GM21515 (cell line): ENCODE measurements at regions not wholly inside any gene's neighbourhood (a gene's known extent, or its start where the extent isn't known, plus 50 kb on each side); places are given as distances from the start of the nearest gene placed in this dataset.
"Not testable (repeated sequence)": the region's sequence is repeated elsewhere in the genome, so short reads cannot be mapped to it uniquely, and the experiment has no call there.

Experiments
- ATAC-seq: cut with Tn5 transposase; IDR thresholded peaks from one replicate; pipeline ENCODE4 v1.9.1; 2021; ENCODE audit not compliant: unreplicated experiment

DNA sequence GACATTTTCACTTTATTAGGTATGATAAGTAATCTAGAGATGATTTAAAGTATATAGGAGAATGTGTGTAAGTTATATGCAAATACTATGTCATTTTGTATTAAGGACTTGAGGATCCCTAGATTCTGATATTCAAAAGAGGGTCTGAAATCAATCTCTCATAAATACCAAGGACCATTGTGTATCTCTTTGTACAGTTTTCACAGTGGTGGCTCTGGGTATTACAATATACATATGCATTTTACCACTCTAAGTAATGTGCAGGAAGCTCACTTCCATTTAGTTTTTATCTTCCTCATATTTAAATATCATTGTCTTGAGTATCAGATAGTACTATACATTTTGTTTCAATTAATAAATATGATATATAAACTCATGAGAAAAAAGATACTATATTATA is 862.6 kb upstream of the PCDH20 start:
- no peak for ATAC-seq

DNA sequence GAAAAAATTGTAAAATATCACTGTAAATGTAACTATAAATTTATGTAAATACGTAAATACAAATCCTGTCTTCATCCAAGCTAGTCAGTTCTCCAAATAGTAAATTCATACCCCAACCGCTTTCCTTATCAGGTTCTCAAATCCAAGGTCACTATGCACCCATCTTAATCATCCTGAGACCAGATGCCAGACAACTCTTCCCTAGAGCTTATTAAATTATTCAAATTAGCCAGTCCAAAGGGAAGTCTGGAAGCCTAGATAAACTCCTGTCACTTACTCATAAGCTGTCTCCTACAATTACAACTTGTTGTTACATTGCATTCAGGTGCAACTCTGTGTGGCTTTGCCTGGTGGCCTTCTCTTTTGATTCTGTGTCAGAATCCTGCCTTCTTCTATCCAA is 836.1 kb upstream of the PCDH20 start:
- no peak for ATAC-seq

DNA sequence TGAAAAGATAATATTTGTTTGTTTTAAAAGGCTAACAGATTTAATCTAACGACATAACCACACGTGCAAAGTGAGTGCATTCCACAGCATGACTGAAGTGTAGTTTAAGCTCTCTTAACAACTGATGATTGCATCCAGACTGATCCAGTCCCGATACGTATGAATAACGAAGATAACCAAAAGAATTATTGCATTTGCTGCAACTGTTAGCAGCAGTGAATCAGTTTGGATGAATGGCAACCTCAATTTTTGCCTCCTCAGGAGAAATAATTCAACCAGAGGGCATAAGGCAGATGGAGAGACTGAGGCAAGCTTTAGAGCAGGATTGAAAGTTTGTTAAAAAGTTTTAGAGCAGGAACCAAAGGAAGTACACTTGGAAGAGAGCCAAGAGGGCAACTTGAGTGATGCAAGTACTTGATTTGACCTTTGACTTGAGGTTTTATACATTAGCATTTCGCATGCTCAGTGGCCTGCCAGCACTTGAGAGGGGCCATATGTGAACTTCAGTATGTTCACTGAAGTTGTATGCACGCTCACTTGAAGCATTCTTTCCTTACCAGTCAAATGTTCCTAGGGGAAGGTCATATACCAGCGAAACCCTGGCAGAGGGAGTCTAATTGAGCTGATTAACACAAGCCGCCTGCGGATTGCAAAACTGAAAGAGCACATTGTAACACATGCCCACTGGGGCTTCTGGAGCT is 835.0 kb upstream of the PCDH20 start:
- ATAC-seq, result no peak

DNA sequence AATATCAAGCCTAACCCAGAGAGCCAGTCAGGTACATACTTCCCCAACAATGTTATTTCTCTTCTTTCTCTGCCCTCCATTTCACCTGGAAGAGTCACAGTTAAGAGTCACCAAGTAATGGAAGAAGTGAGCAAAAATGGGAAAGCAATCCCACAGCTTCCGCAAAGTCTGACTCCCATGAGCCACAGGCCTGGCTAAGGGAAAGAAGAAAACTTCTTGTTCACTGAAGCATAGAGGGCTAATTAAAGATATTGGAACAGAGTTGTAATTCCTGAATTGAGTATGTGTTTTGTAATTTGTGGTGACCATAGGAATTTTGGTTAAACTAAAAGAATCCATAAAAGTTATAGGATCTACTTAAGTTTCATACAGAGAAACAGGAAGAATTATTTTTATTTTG is 830.9 kb upstream of the PCDH20 start:
- no peak for ATAC-seq

DNA sequence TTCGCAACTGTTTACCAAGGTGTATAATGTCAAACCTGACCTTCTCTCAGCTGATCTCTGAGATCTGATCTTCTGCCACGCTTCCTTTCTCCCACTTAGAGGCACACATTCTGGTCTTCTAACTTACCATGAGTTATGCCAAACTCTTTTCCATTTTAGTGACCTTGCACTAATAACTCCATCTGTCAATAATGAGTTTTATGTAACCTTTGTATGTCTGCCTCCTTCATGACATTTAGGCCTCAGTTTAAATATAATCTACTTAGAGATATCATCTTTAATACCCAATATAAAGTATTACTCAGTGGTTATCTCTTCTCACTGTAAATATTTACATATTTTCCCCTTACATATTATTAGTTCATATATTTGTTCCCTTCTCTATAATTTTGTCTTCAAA is 827.5 kb upstream of the PCDH20 start:
- no peak for ATAC-seq

DNA sequence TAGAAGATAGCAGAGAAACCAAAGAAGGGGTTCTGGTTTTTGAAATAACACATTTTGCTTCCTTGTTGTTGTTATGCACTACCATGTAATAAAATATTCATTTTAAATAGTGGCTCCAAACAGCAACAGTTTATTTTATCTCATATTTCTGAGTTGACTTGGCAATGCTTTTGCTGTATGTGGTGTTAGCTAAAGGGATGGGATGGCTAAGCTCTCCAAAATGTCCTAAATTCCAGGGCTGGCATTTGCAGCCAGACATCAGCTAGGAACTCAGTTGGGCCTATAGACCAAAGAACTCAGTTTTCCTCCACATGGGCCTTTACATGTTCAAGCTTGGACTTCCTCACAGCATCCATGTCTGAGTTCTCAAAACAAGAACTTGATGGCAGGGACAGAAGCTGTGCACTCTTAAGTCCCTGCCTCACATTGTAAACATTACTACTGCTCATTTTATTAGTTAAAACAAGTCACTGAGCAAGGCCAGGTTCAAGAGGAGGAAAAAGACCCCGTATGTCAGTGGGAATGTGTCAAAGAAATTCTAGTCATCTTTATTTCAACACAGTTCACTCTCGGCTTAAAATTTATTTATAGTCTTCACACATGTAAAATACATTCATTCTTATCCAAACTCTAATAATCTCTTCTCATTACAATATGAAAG is 819.3 kb upstream of the PCDH20 start:
- no peak for ATAC-seq

DNA sequence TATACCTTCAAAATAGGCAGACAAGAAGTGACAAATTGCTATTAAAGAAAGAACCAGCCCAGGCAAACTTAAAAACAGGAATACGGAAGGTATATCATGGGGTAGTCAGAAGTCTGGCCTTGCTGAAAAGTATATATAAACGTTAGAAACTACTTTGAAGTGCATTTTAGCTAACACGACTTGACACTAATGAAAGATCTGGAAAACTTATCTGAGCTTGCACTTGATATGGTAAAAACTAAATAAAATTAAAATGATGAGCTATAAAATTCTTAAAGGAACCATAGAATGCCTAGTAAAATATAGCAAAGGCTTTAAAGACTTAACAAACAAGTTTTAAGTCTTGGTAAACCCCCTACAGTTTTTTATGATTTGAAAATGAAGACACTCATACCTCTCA is 795.3 kb upstream of the PCDH20 start:
- no peak for ATAC-seq

DNA sequence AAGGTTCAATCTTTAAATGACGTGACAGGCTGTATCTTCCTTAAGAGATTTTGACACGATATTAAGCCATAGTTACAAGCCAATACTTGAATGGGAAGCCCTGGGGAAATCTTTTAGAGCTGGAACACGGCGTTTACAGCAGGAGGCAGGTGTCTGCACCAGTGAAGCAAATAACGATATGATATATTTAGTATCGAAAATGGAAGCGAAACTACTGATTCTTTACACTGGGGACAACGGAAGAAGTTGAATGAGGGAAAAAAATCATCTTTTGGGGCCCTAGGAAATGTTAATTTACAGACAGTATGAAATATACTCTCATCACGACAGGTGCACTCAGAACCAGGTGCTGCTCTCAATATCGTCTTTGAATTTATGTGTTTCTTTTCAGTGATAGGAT is 793.9 kb upstream of the PCDH20 start:
- peak; percentile 86 for ATAC-seq

DNA sequence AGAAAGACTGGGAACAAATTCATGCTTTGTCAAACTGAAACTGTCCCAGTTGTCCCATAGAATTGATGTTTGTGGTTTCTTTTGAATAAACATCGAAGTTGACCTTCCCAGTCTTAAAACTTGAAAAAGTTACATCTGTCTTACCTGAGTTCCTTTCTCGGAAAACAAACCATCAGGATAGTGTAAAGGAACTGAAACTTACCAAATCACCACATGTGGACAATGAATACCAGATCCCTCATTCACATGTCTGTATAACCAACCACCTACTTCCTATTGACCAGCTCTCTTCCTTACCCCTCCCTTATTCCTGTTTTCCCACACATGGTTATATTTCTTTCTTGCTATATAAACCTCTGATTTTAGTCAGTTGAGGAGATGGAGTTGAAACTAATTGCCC is 791.7 kb upstream of the PCDH20 start:
- no peak for ATAC-seq

DNA sequence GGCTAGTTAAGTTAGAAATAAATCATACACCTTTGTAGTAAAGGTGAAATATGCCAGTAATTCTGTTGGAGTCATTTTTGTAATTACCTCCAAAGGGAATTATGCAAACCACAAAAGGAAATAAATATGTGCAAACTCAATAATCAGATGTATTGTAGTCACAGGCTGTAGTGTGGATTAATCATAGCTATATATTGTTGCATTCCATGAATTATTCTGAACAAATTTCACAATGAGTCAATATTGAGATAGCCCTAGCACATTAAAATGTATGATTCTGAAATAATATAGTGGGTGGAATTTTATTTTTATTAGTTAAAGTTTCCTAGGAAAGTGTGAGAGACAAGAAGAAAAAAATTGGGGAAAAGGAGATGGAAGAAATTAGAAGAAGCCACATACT is 790.5 kb upstream of the PCDH20 start:
- no peak for ATAC-seq

DNA sequence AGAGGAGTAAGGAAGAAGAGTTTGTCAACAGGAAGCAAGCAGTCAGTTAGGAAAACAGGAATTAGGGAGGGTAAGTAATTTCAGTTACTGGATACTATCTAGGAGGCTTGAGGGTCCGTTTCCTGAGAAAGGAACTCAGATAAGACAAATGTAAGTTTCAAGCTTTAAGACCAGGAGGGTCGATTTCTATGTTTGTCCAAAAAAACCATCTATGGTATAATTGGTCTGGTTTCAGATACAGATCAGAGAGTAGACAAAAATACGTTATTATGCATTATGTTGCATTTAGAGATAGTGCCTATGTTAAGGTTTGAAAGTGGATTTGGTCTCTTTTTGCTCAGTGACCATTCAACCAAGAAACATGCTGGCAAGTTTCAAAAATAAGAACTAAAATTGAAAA is 789.6 kb upstream of the PCDH20 start:
- ATAC-seq, result no peak

DNA sequence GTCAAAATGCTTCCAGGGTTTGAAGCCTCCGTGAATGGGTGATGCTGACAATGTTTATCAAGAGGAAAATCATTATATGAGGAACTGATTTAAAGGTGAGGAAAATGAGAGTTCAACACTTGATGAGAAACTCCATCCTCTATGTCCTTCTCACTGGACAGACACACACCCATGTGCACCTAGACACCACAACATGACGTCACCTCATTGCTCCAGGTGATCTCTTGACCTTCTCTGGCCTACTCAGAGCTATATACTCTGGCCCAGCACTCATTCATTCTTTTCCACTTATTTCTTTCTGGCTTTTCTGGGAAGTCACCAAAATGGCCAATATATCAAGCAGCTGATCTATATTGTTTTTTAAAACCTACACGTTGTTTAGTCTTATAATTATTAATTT is 778.7 kb upstream of the PCDH20 start:
- ATAC-seq, result no peak

DNA sequence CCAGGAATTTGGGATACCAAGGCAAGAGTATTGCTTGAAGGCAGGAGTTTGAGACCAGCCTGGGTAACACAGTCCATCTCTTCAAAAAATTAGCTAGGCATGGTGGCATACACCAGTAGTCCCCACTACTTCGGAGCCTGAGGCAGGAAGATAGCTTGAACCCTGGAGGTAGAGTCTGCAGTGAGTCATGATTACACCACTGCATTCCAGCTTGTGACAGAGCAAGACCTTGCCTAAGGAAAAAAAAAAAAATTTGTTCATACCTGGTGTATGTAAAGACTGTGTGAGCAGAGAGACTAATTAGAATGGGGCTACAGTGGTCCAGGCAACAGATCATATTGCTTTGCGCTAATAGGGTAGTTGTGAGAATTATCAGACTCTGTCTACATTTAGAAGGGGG is 778.3 kb upstream of the PCDH20 start:
- ATAC-seq, result no peak

DNA sequence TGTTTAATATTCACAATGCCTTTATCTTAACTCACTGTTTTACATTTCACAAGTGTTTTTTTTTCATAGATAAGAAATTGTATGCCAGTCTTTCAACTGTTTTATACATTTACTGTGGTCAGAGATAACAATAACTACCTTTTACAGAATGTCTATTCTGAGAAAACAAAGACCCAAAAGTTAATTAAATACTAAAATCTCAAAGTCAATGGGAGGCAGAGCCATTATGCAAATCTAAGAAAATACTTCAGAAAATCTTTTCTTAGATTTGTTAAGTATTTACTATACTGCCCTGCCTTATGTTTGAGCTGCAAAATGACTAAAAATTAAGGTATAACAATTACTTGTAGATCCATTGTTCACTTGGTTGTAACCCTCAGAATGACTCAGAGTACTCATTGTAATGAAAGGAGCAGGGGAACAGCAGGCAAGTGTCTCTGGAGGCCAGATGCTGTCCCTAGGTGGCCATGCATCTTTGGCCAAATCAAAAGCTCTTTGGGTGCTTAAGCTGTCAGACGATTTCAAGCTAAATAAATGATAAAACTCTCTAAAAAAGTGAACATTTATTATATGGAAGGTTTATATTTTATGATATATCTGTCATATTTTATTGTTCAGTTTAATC is 770.1 kb upstream of the PCDH20 start:
- ATAC-seq, result no peak

DNA sequence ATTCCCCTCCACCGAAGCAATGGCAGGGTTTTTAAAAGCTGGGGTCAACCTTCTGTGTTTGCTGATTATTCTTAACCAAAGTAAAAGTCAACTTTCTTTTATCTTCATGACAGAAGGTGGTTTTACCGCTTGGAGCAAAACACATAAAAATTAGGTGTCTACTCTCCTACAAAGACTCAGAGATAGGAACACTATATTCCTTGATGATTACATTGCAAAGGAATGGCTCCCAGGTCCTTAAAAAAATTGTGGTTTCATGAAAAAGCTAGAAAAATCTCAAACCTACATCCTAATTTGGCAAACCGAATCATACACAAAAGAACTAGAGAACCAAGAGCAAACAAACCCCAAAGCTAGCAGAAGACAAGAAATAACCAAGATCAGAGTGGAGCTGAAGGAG is 760.4 kb upstream of the PCDH20 start:
- no peak for ATAC-seq

DNA sequence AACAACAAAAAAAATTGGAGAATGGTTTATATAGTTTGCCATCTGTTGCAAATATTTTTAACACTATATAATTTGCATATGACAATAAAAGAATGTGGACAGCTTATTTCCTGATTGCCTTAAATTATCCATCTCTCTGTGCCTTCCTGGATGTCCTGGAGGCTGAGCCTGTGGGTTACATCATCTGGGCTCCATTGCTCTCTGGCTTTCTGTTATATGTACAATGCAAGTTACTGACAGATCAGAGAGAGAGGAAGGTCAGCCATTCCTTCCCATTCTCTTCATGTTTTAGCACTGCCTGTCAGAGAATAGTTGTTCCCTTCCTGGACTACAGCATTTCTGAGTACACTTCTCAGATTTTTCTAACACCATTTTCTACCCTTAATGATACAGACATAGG is 758.3 kb upstream of the PCDH20 start:
- ATAC-seq, result no peak

DNA sequence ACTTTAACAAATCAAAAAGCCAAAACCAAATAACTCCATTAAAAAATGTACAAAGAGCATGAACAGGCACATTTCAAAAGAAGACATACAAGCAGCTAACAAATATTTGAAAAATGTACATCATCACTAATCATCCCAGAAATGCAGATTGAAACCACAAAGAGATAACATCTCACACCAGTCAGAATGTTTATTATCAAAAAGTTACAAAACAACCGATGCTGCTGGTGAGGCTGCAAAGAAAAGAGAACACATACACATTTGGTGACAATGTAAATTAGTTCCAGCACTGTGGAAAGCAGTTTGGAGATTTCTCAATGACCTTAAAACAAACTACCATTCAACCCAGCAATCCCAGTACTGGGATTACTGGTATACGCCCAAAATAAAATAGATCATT is 756.0 kb upstream of the PCDH20 start:
- ATAC-seq, result no peak

DNA sequence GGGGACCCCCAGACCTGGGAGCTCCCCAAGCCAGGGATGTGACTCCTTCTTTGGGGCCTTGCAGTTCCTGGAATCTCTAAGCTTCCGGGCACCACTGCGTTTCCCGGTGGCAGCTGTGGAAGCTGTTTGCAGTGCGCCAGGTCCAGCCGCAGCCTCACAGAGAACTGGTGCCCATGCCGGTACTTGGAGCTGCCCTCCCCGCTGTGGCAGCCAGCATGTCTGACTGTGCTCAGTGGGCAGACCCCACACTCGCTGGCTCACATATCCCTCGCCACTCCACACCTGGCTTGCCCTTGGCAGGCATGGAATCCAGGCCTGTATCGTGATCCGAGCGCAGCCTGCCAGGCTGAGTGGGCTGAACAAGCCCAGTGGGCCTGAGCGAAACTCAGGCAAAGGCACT is 753.2 kb upstream of the PCDH20 start:
- no peak for ATAC-seq

DNA sequence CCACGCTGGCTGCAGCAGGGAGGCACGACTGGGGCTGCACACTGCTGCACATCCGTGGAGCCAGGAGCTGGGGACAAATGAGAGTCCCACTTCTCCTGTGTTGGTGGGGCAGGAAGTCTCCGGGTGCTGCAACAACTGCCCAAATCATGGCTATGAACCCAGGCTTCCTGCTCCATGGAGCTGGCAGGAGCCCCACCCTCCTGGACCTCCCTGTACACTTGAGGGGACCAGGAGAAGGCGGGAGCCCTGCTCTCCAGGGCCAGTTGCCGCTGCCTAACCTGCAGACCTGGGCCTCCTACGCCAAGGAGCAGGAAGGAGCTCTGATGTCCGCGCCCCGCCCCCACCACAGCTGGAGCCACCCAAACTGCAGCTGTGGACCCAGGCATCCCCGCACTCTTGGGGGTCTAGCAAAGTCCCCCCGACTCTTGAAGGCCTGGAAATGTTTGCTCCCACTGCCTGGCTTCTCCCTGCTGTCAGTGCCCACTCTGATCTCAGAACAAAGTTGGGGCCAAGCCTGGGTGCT is 752.1 kb upstream of the PCDH20 start:
- ATAC-seq, result no peak

DNA sequence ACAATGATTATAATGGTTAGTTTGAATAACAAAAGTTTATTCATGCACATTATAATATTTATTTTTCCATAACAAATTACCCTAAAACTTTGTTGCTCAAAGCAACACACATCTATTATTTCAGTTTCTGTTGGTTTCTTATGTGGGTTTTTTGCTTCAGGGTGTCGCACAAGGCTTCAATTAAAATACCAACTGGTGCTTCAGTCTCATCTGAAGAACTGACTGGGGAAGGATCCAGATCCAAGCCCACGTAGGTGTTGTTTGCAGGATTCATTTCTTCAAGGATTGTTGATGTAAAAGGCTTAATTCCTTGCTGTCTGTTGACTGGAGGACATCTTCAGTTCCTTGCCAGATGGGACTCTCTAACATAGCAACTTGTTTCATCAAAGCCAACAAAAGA is 747.2 kb upstream of the PCDH20 start:
- no peak for ATAC-seq

DNA sequence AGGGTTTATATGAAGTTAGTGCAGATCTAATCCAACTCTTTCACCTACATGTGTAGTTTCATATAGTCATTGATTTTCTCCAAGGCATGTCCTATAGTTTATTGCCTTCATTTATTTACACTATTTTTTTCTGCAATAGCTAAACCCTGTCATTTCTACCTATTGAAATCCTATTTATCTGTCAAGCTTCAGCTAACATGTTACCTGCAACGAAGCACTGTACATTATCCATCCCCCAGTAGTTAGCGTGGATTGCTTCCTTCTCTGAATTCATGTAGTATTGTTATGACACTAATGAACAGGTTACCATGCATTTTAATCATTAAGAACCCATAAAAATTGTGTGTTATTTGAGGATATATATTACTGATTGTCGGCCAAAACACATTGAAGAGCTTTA is 742.9 kb upstream of the PCDH20 start:
- ATAC-seq, result no peak

DNA sequence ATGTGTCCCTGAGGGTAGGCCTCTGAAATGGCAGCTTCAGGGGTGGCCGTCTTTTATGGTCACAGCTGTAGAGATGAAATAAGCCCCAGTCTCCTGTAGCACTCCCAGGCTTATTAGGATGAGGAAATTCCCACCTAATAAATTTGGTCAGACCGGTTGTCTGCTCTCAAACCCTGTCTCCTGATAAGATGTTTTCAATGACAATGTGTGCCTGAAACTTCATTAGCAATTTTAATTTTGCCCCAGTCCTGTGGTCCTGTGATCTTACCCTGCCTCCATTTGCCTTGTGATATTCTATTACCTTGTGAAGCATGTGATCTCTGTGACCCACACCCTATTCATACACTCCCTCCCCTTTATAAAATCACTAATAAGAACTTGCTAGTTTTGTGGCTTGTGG is 736.1 kb upstream of the PCDH20 start:
- not testable (repeated sequence) for ATAC-seq
